GM19328 (cell line): ENCODE measurements at regions not wholly inside any gene's neighbourhood (a gene's known extent, or its start where the extent isn't known, plus 50 kb on each side); places are given as distances from the start of the nearest gene placed in this dataset.
"Not testable (repeated sequence)": the region's sequence is repeated elsewhere in the genome, so short reads cannot be mapped to it uniquely, and the experiment has no call there.

ENCODE experiments used
- ATAC-seq: cut with Tn5 transposase; IDR thresholded peaks from one replicate; pipeline ENCODE4 v1.9.1; 2021; ENCODE audit warnings: mild to moderate bottlenecking, moderate library complexity; ENCODE audit not compliant: unreplicated experiment

DNA sequence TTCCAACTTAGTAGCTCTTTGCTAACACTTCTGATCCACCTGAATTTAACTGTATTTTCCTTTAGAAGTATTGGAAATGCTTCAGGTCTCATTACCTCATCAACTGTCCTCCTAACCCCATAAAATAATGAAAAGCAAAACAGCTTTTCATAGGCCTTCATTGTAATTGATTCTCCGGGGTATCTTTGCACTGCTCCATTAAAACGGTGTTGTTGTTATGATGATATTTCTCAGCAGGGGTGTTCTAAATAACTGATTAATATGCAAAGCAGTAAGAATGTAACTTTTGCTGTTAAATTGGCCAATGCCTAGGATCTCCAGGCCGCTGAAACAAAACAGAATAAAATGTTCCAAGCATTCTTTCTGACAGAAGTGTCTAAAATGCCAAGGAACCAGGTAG is 1983.2 kb downstream of the EFNA5 start:
- ATAC-seq: no peak

DNA sequence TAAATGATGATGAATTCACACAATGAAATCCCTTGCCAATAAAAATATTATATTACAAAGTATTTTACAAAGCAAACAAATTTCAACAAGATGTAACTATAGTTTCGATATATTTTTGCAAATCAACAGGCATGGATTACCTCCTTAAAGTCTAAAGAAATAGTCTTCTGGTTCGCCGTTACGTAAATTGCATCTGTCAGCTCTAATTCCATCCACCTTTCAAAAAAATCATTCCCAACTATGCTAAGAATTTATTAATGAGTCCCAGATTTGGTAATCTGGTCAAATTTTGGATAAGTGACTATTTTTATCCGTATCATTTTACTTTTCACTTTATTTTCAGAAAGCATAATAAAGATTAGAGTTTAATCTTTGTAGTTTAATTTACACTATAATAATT is 1984.9 kb downstream of the EFNA5 start:
- ATAC-seq: no peak

DNA sequence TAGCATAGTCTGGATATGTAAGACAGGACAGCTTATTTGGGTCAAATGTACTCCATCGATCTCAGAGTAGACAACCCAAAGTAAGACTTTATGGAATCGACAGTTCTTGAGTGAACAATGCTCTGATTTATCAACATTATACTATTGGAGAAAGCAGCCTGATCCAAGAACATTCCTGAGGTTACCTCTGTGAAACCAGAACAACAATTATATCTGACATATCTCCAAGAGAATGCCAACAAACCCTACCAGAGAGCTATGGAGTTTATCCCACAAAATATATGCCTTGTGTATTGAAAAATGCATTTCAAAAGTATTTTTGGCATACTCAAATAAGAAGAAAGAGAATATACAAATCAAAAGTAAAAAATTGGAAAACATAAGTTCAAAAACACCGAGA is 1985.9 kb downstream of the EFNA5 start:
- no peak for ATAC-seq

DNA sequence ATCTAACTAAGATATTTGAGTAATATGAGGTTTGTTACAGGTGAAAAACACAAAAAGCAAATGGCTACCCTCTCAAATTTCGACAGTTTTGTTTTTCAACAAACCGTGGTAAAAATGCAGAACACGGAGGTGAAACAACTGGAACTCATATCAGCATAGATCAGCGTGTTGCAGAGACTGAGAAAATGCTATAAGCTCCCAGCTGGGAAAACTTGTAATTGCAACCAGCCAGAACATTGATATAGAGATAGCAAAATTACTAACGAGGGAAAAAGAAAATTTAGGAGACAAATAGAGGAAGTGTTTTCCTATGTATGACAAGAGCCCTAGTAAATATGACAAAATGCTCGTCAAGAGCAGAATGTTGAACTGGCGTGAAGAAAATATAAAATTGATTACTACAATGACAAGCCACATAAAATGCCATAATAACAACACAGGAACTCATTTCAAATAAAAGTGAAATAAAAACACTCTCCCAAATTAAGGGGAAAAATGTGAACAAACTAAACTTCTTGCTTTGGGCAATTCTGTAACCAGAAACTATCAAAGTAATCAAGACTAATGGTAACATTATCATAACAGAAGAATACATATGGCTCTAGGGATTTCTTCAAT is 1989.8 kb downstream of the EFNA5 start:
- no peak for ATAC-seq

DNA sequence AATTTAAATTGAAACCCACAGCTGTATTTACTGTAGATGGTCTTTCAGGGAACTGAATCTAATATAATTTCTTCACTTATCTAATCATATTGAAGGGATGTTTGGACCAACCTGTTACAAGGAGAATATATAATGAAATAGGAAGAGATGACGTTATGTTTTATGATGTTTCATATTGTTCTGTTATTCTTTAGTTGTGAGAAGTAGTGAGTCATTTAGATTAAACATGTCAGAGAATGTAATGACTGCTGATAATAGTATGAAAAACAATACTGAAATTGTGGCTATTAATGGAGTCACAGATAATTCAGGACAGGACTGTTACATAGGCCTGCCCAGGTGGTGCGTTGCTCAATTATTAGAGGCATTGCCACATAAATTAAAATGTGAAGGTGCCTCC is 1993.4 kb downstream of the EFNA5 start:
- no peak for ATAC-seq

DNA sequence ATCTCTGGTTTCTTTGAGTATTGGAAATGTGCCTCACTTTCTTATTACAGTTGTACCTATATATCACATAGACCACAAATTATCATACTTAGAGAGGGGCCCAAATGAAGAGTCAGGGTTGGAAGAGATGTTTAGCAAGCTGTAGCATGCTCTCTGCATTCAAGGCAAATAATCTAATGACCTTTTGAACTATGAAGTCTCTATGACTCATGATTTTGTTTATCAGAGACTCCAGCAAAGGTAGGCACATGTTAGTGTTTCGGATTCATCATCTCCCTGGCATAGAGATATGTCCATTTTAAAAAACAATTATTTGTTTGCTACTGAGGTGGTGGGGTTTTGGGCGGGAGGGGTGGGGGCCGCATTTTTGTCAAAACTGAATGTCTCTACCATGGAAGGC is 2000.1 kb downstream of the EFNA5 start:
- ATAC-seq: no peak

DNA sequence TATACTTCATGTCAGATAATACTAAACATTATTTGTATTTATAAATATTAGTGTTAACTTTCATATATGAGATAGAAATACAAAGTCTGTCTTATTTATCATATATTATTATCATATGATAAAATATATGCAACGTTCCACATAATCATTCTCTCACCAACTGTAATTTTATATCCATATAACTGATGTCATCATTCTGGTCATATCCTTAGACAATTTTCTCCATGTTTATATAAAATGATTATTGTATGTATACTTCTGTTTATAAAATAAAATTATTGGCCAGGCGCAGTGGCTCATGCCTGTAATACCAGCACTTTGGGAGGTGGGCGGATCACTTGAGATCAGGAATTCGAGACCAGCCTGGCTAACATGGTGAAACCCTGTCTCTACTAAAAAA is 2007.1 kb downstream of the EFNA5 start:
- no peak for ATAC-seq

DNA sequence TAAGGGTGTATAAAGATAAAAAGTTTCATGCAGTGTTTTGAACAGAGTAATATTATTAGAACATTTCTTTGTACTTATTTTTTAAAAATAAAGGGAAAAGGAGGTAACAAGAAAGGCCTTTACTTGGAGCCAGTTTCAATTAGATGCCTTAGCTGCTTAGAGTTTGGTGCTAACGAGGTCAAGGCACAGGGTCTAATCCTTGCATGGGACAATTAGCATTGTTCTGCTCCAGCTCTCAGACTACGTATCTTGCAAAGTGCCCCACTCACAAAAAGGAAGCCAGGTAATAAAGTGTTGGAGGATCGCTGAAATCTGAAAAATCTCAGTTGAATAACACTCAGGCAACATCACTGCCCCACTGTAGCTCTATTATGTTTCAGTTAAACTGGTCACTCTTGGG is 2011.3 kb downstream of the EFNA5 start:
- no peak for ATAC-seq

DNA sequence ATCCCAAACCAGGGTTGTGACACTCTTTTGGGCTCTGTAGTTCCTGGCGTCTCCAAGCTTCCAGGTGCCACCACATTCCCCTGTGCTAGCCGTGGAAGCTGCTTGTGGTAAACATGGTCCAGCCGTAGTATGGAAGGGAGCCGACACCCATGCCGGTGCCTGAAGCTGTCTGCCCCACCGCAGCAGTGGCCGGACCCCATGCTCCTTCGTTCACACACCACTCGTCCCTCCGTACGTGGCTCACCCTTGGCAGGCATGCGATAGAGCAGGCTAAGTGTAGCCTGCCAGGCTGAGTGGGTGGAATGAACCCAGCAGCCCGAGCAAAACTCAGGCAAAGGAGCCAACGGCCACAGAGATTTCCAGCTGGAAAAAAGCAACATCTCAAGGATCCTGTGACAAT is 2030.4 kb downstream of the EFNA5 start:
- no peak for ATAC-seq

DNA sequence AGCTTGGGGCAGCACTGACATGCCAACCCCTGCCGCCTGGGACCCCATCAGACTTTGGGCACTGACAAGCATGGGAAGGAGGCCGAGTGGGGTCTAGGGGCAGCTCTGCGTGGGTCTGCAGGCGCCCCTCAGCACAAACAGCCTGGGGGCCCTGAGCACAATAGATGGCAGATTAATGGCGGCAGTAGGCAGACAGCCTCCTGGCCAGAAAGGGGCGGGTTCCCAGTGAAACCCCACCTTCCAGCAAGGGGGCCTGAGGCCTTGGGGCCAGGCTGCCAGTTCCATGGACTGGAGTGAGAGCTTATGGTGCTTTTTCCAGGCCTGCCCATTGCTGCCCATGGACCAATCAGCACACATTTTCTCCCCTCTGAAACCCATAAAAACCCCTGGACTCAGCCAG is 2031.2 kb downstream of the EFNA5 start:
- no peak for ATAC-seq

DNA sequence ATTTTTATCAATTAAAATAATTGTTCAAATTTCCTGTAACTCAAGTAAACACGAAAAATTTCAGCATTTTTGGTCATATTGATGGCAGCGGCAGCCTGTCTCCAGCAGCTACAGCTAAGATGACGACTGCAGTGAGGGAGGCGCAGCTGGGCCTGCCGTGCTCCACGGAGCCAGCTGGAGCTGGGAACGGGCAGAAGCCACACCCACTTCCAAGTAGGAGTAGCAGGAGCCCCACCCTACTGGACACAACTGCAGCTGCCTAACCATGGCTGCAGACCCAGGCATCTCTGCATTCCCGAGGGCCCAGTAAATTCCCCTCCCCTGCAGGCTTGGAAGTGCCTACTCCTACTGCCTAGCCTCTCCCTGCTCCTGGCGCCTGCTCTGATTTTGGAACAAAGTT is 2031.7 kb downstream of the EFNA5 start:
- ATAC-seq: no peak

DNA sequence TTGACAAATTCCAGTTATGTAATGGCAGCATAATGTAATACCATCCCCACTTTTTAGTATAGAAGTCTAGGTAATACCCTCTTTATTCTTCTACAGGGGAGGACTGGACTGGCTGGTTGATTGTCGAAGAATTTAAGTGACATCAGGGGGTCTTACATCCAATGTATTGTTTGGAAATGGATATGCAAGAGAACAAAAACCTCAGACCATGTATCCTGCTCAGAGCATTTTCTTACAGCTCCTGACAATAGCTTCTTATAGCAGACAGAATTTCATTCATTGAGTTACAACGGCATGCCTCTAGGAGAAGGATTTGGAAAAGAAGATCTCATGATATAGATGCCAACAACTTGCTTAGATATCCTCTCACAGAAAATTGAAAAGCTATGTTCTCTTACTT is 2032.3 kb downstream of the EFNA5 start:
- no peak for ATAC-seq

DNA sequence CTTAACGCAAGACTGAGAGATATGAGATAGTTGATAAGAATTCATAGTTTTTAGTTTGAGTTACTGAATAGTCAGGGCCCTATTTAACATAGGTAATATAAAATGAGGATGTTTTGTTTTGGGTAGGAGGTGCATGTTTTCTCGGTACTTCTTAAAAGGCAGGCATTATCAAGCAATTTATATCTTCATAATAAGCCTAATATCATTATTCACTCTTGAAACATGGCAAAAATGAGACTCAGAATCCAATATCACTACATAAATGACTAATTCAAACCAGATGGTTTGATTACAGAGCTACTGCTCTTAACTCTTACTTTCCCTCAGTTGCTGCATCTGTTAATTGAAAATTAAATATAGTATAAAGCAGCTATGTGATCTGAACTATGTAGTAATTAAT is 2038.7 kb downstream of the EFNA5 start:
- no peak for ATAC-seq

DNA sequence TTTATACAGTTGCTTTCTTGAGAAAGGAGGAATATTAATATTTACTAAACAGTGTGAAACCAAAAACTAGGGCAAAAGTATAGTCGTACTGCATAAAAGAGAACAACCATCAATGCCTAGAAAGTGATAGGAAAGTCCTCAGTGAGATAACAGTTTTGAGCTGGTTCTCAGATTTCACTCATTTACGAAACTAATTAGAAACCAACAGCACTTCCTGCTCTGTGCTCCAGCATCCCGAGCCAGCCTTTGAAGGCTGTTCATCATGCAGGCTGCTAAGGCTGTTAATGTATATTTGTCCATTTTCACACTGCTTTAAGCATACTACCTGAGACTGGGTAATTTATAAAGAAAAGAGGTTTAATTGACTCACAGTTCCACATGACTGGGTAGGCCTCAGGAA is 2039.9 kb downstream of the EFNA5 start:
- ATAC-seq: no peak

DNA sequence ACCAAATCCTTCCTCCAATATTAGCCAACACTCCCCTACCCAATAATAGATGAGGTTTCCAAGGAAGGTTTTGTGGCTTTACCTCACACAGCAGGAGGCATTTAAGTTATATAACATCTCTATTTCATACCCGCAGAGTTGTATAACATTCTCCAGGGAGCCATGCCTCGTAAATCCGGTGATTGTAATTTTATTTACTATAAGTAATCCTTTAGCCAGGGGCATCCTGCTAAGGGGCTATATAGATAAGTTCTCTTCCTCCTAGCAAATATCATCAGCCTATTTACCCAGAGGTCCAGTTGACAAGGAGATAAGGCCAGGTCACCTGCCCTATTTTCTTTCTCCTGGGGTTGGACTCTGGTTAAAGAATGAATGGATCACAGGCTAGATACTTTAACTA is 2051.0 kb downstream of the EFNA5 start:
- no peak for ATAC-seq

DNA sequence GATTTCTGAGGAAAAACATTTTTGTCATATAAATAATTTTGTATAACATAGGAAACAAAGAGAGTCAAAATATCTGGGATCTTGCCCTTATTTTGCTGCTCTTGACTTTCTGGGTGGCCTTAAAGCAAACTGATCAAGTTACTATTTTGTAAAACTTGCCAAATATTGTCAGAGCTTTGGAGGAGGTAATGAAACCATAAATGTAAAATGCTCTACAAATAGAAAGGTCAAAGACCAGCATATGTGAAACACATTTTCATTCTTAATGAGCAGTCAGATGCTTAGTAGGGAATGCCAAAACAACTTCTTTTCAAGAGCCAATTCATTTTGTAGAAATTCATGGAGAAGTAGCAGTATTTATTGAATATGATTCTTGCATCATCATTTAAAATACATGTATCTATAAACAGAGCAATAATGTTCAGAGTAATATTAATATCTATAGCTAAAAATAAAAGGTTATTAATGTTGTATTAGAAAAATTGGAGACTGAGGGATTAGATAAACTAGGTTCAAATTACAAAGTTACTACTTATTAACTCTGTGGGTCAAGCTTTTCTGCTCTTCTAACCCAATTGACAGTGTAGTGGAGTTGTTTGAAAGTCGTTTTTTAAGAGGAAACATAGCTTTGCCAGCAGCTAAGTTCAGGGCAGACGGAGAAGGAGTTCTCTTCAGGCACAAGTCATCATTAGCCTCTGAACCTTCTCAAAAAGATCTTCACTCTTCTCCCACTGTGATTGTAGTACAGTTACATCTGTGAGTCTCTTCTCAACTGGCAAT is 2053.1 kb downstream of the EFNA5 start:
- no peak for ATAC-seq

DNA sequence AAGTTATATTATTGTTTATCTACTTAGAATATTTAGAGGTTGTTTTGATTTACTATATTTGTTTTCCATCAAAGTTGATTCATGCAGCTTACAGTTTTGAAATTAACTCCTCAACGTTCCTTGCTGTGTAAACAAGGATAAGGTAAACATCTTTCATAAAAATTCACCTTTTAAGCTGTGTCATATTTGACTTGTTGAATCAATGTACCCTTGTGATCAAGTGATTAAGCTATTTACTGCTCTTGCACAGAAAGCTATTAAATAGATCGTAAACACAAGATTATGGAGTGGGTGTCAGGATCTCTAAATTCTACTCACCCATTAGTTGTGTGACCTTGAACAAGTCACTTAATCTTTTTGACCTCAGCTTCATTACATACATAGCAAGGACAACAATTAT is 2054.0 kb upstream of the NUDT12 start:
- no peak for ATAC-seq

DNA sequence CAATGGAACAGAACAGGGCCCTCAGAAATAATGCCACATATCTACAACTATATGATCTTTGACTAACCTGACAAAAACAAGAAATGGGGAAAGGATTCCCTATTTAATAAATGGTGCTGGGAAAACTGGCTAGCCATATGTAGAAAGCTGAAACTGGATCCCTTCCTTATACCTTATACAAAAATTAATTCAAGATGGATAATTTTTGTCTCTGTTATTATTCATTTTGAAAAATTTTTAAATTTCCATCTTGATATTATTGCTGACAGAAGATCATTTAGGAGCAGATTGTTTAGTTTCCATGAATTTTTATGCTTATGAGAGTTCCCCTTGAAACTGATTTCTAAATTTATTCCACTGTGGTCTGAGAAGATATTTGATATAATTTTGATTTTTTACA is 2039.8 kb upstream of the NUDT12 start:
- not testable (repeated sequence) for ATAC-seq

DNA sequence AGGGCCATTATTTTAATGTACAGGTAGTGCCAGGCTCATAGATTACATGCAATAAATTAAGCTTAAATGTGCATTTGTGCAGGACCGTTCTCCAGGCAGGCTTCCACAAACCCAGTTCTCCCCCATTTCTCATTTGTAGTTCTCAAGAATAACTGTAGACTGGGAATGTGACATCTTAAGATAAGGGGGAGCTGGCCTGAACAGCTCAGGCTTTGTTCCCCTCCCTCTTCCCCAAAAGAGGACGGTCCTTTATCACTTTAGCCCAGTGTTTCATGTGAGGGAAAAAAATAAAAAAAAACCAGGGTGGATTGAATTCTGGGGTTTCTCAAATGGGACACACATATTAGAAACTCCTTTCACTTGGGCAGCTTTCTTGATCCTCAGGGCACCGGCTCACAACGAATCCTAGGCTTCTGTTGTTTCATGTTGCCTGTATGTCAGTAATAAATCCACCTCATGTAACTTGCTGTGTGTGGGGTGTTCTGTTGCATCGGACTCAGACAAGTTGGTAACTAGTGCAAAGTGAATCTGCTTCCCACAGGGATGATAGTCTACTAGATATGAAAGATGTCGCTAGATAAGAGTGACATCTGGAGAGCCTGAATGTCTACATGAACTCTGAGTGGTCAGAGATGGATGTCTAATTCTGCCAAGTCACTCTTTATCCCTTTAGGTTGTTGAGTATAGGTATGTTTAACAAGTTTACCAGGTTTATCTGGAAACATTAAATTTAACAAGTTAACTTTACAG is 2030.6 kb upstream of the NUDT12 start:
- ATAC-seq: no peak

DNA sequence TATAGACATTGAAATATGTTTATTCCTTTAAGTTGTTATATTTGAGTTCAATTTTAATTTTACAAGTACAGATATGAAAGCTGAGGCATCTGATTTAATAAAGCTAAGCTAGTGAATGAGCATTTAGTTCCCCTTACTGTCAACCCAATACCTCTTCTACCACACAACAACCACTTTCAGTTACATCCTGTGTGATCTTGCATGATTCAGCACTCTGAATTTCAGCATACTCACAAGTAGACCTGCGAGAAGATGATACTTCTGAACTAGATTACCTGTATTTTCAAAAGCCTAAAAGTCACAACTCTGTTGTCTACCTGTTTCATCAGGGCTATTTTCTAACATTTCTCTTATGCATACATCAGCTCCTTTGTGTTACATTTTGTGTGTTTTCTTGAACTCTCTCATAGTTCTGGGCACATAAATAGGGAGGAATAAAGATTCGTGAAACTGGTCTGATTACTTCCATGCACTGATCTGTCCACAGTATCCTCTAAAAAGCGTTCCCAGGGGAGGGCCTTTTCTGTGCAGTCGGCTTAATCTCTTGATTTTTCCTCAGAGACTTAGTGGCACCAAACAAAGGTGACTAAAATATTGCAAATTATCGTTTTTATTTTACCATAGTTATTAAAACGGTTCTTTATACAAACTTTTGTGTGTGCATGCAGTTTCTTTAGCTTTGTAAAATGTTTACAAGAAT is 2025.5 kb upstream of the NUDT12 start:
- no peak for ATAC-seq

DNA sequence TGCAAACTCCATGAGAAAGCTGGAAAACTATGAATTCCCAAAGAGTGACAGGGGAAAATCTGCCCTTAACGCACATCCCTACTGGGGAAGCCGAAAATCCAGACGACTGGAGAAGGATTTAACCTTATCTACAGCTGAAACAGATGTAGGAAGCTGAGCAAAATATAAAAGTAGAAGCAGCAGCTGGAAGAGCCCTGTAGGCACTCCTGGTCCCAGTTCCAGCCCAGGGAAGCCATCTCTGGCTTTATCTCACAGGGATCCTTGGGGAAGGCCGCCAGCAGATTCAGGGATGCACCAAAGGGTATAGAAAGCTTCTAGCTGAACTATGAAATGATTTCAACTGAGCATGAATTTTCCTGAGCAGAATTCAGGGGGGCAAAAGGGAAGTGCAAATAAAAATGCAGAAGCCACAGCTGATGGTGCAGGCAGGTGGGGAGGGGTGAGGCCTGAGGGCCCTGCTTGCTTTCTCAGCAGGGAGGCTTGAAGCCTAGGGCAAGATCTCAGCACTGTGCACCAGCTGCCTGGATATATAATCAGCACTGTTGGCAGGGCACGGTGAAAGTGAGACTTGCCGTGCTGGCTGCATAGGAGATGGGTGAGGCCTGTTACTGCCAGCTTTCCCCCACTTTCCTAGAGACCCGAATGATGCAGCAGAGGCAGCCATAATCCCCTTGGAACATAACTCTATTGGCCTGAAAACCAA is 2019.5 kb upstream of the NUDT12 start:
- no peak for ATAC-seq
